RWPE2 (cell line): ENCODE measurements at regions not wholly inside any gene's neighbourhood (a gene's known extent, or its start where the extent isn't known, plus 50 kb on each side); places are given as distances from the start of the nearest gene placed in this dataset.
A peak's percentile ranks its signal among the peaks of the same experiment; 100 is the strongest.

Experiments used
- ATAC-seq: fragments of 200-7000 bp; cut with Tn5 transposase; 3 replicates; pipeline ENCODE4 v1.9.1; 2021; ENCODE audit warnings: low read depth
- DNase-seq: peaks from one replicate; pipeline ENCODE4 v3.0.0-alpha.2; 2020; ENCODE audit warnings: low spot score
- H3K27ac ChIP-seq: fragments of 450-650 bp; 2 replicates; pipeline ENCODE4 v1.5.1; 2017; ENCODE audit warnings: mild to moderate bottlenecking; ENCODE audit not compliant: poor library complexity, severe bottlenecking
- H3K27me3 ChIP-seq: fragments of 250-450 bp; sonication (Bioruptor Pico); 2 replicates; pipeline ENCODE4 v1.5.1; 2021; ENCODE audit warnings: mild to moderate bottlenecking, moderate library complexity; ENCODE audit not compliant: insufficient read depth, poor library complexity, severe bottlenecking
- H3K36me3 ChIP-seq: fragments of 250-450 bp; sonication (Bioruptor Pico); 2 replicates; pipeline ENCODE4 v1.5.1; 2020; ENCODE audit warnings: low read depth, mild to moderate bottlenecking, moderate library complexity
- H3K4me1 ChIP-seq: fragments of 250-450 bp; sonication (Bioruptor Pico); 2 replicates; pipeline ENCODE4 v1.5.1; 2021; ENCODE audit warnings: mild to moderate bottlenecking, moderate library complexity; ENCODE audit not compliant: insufficient read depth, poor library complexity, severe bottlenecking
- H3K4me3 ChIP-seq: fragments of 250-450 bp; sonication (Bioruptor Pico); 2 replicates; pipeline ENCODE4 v1.5.1; 2021; ENCODE audit warnings: mild to moderate bottlenecking, moderate library complexity; ENCODE audit not compliant: severe bottlenecking
- H3K9me3 ChIP-seq: fragments of 250-450 bp; sonication (Bioruptor Pico); 2 replicates; pipeline ENCODE4 v1.5.1; 2021; ENCODE audit warnings: mild to moderate bottlenecking, moderate library complexity; ENCODE audit not compliant: severe bottlenecking
- CTCF ChIP-seq: fragments of 450-650 bp; IDR thresholded peaks from one replicate; pipeline ENCODE4 v1.5.1; 2017; ENCODE audit warnings: mild to moderate bottlenecking, moderate library complexity; ENCODE audit not compliant: poor library complexity, severe bottlenecking

- TF ChIP-seq CTCF, result no peak
- Histone ChIP-seq H3K9me3 (no peaks in the 10 kb centered on the region), H3K4me1 (no peaks in the 10 kb centered on the region), H3K36me3 (no peaks in the 10 kb centered on the region), H3K27me3 (no peaks in the 10 kb centered on the region), H3K4me3 (no peak overlapping the region), H3K27ac (no peak overlapping the region)
- no peak for ATAC-seq
- no peak for DNase-seq
These were observed 84.2 kb upstream of the PCDH8 start for GRCh38 chr13:52932649-52933048.

GRCh38 chr13:52931539-52932431, 83.3 kb upstream of the PCDH8 start:
- Histone ChIP-seq H3K27ac (no peak overlapping the region), H3K36me3 (no peaks in the 10 kb centered on the region), H3K4me1 (peaks cover 5% of the 10 kb centered on the region), H3K27me3 (no peaks in the 10 kb centered on the region), H3K4me3 (no peak overlapping the region), H3K9me3 (no peaks in the 10 kb centered on the region)
- ATAC-seq (no peak), DNase-seq (no peak)
- no peak for TF ChIP-seq CTCF

- H3K4me3 ChIP-seq, result no peak overlapping the region
- H3K4me1 ChIP-seq, result peaks cover 12% of the 10 kb centered on the region
- no peaks in the 10 kb centered on the region for H3K27me3 ChIP-seq
- ATAC-seq, result no peak
- no peak overlapping the region for H3K27ac ChIP-seq
- no peaks in the 10 kb centered on the region for H3K9me3 ChIP-seq
- TF ChIP-seq CTCF, result no peak
- no peaks in the 10 kb centered on the region for H3K36me3 ChIP-seq
- DNase-seq, result no peak
These were observed 82.7 kb upstream of the PCDH8 start for GRCh38 chr13:52931131-52931530.

GRCh38 chr13:52929846-52930245, 81.4 kb upstream of the PCDH8 start:
- Histone ChIP-seq H3K27me3 (no peaks in the 10 kb centered on the region), H3K4me1 (peaks cover 22% of the 10 kb centered on the region), H3K9me3 (no peaks in the 10 kb centered on the region), H3K36me3 (no peaks in the 10 kb centered on the region), H3K27ac (no peak overlapping the region), H3K4me3 (no peak overlapping the region)
- ATAC-seq (no peak), DNase-seq (no peak)
- TF ChIP-seq CTCF, result no peak

- TF ChIP-seq CTCF, result no peak
- Histone ChIP-seq H3K36me3 (no peaks in the 10 kb centered on the region), H3K27me3 (no peaks in the 10 kb centered on the region), H3K9me3 (no peaks in the 10 kb centered on the region), H3K27ac (peak overlapping the region; percentile 21), H3K4me1 (peaks cover 22% of the 10 kb centered on the region), H3K4me3 (no peak overlapping the region)
- DNase-seq (no peak), ATAC-seq (peak; percentile 69)
These were observed 78.5 kb upstream of the PCDH8 start for GRCh38 chr13:52926971-52927370.
